VCaP (cell line): ENCODE measurements at regions not wholly inside any gene's neighbourhood (a gene's known extent, or its start where the extent isn't known, plus 50 kb on each side); places are given as distances from the start of the nearest gene placed in this dataset.

Source experiments
- H3K27ac ChIP-seq: fragments of 450-650 bp; 2 replicates; pipeline ENCODE4 v1.5.1; 2017
- TF ChIP-seq, protein P1 (sequence below): fragments of 450-650 bp; conservative IDR thresholded peaks from 2 replicates; pipeline ENCODE4 v1.5.1; 2017; ENCODE audit warnings: mild to moderate bottlenecking, moderate library complexity

DNA sequence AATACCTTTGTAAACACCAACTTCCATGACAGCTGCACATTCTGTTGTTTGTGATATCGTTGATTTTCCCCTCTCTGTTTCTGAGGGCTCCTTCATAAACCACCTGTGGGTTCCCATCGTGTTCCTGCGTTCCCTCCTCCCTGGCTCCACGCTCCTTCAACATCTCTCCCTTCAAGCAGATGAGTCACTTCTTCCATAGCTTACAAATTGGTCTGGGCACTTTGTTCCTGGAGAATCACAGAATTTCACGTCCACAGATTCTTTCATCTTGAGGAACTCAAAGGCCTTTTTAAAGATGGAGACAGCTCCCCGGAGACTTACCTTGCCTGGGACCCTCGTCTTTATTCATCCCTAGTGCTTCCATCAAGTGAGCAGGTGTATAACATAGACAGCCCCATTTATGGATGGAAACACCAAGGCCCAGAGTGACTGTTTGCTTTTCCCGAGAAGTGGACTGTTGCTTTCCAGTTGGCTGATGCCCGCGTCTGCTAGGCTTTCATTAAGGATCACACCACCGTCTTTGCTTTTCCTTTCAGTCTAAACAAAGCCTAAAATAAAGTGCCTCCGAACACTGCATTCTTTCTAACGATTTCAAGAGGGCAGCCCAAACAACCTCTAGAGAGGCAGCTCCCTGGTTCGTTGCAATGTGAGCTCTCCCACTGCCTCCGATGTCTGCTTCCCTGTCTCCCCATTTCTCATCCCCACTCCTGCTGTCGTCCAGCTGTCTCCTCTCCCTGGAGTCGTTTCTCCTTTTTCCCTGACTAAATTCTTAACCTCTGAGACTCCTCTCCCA, 146.3 kb upstream of the STX18 start:
- TF ChIP-seq, protein P1, sequence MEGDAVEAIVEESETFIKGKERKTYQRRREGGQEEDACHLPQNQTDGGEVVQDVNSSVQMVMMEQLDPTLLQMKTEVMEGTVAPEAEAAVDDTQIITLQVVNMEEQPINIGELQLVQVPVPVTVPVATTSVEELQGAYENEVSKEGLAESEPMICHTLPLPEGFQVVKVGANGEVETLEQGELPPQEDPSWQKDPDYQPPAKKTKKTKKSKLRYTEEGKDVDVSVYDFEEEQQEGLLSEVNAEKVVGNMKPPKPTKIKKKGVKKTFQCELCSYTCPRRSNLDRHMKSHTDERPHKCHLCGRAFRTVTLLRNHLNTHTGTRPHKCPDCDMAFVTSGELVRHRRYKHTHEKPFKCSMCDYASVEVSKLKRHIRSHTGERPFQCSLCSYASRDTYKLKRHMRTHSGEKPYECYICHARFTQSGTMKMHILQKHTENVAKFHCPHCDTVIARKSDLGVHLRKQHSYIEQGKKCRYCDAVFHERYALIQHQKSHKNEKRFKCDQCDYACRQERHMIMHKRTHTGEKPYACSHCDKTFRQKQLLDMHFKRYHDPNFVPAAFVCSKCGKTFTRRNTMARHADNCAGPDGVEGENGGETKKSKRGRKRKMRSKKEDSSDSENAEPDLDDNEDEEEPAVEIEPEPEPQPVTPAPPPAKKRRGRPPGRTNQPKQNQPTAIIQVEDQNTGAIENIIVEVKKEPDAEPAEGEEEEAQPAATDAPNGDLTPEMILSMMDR, result no peak
- no peak overlapping the region for H3K27ac ChIP-seq

DNA sequence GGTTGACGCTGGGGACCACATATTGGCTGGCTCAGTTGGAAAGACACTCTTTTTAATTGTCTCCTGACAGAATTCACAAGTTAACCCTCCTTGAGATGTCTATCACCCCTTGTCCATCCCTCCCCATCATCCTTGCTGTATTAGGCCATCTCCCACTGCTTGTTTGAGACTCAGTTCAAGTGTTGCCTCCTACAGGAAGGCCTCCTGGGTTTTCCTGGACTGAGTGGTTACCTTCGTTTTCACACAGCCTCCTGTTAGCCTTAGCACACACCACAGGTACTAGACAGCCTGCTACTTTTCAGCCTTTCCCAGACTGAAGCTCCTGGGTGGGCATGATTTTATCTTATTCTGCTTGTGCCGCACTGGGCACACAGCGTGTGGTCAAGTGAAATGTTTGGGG, 145.3 kb upstream of the STX18 start:
- TF ChIP-seq, protein P1, result no peak
- H3K27ac ChIP-seq, result no peak overlapping the region

DNA sequence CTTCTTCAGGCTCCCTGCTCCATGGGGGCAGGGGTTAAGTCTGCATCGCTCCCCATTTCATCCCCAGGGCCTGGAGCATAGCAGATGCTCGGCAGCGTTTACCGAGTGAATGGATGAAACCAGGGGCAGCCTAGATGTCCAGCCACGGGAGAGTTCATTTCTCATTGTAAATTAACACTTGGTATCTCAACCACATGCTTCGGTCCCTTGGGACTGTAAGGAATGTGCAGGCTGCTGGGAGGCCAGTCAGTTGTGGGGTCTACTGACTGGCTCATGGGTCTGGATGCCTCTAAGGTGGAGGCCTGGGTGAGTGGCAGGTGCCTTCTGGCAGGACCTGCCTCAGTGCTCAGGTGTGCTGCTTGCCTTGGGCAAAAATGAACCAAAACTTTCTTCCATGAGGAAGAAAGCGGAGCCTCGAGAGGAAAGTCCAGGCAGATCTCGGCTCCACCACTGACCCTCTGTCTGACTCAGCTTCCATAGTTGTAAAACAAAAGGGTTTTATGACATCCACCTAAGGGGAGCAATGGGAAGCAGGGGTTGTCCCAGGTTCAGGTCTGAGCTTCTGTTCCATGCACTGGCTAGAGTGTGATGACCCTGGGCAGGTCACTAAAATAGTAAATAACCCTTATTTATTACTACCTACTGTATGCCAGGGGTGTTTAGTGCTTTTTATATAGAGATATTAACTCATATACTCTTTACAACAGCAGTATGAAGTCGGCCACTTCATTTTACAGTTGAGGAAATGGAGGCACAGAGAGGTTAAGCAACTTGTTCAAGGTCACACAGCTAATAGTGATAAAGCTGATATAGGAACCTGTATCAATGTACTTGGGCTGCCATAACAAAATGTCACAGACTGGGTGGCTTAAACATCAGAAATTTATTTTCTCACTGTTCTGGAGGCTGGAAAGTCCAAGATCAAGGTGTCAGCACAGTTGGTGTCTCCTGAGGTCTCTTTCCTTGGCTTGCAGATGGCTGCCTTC, 144.3 kb upstream of the STX18 start:
- TF ChIP-seq, protein P1, result no peak
- no peak overlapping the region for H3K27ac ChIP-seq

DNA sequence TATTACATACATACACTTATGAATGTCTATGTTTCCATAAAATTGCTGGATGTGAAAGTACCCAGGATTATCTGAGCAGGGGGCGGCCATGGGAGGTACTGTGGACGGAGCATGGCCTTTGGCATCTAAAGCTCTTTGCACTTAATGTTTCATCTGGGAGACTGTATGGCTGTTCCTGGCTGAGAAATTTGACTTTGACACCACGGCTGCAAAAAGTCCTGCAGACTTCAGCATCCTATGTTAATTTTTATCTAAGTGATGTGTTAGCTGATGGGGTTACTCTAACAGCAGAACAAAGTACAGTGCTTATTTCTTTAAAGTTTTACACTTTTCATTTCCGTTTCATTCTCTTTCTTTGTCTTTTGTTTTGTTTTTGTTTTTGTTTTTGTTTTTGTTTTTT, 139.8 kb upstream of the STX18 start:
- no peak overlapping the region for H3K27ac ChIP-seq
- TF ChIP-seq, protein P1, result no peak

DNA sequence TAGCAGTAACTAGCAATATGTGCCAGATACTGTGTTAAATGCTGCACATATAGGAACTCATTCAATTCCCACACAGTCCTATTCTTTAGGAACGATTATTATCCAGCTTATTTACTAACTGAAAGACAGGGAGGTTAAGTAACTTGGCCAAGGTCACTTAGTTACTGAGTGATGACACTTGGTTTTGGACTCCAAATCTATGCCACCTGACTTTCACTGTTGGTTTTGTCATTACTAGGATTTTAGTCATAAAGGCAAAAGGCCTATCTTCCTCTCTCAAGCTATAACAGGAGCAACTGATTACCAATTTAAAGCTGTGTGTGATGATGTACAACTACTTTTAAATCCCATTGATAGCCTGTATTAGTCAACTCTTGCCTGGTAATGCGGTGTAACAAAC, 138.9 kb upstream of the STX18 start:
- TF ChIP-seq, protein P1, result no peak
- H3K27ac ChIP-seq, result no peak overlapping the region

GRCh38 chr4:4680243-4680642, 138.4 kb upstream of the STX18 start:
- TF ChIP-seq, protein P1, result no peak
- no peak overlapping the region for H3K27ac ChIP-seq
